ENCODE measurements at regions not wholly inside any gene's neighbourhood (a gene's known extent, or its start where the extent isn't known, plus 50 kb on each side); places are given as distances from the start of the nearest gene placed in this dataset.

- H3K9me3 ChIP-seq (ENCODE audit: control insufficient read depth, insufficient read depth, low read length): no peaks in the 10 kb centered on the region
- H3K4me3 ChIP-seq (ENCODE audit: low read length): no peak overlapping the region
- TF ChIP-seq EZH2phosphoT487 (IDR thresholded peaks at IDR 0.05; ENCODE audit: borderline replicate concordance, low read length): no peak
- TF ChIP-seq, protein P1, sequence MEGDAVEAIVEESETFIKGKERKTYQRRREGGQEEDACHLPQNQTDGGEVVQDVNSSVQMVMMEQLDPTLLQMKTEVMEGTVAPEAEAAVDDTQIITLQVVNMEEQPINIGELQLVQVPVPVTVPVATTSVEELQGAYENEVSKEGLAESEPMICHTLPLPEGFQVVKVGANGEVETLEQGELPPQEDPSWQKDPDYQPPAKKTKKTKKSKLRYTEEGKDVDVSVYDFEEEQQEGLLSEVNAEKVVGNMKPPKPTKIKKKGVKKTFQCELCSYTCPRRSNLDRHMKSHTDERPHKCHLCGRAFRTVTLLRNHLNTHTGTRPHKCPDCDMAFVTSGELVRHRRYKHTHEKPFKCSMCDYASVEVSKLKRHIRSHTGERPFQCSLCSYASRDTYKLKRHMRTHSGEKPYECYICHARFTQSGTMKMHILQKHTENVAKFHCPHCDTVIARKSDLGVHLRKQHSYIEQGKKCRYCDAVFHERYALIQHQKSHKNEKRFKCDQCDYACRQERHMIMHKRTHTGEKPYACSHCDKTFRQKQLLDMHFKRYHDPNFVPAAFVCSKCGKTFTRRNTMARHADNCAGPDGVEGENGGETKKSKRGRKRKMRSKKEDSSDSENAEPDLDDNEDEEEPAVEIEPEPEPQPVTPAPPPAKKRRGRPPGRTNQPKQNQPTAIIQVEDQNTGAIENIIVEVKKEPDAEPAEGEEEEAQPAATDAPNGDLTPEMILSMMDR (IDR thresholded peaks at IDR 0.05; ENCODE audit: low read depth, low read length, poor library complexity, severe bottlenecking): no peak
- H3K27ac ChIP-seq (ENCODE audit: low read depth, low read length): no peak overlapping the region
- no peaks in the 10 kb centered on the region for H3K36me3 ChIP-seq (ENCODE audit: control insufficient read depth, low read length)
- no peaks in the 10 kb centered on the region for H3K27me3 ChIP-seq (ENCODE audit: control insufficient read depth, low read length)
- H3K4me2 ChIP-seq (ENCODE audit: low read length): no peak overlapping the region
- no peaks in the 10 kb centered on the region for H4K20me1 ChIP-seq (ENCODE audit: control insufficient read depth, insufficient read depth, low read depth, low read length)
- H3K4me1 ChIP-seq (ENCODE audit: control insufficient read depth, low read length): no peaks in the 10 kb centered on the region
- H3K79me2 ChIP-seq (ENCODE audit: control insufficient read depth, low read length): no peaks in the 10 kb centered on the region
- no peaks in the 10 kb centered on the region for H3F3A ChIP-seq (ENCODE audit: control insufficient read depth, insufficient read depth)
- H3K9me2 ChIP-seq (replicated peaks; ENCODE audit: control insufficient read depth, low read length): no peaks in the 10 kb centered on the region
Observed at GRCh38 chr18:55696811-55697210, 108.8 kb upstream of the TCF4 start.

- no peak overlapping the region for H3K27ac ChIP-seq (ENCODE audit: low read depth, low read length)
- no peaks in the 10 kb centered on the region for H3K36me3 ChIP-seq (ENCODE audit: control insufficient read depth, low read length)
- no peak for TF ChIP-seq EZH2phosphoT487 (IDR thresholded peaks at IDR 0.05; ENCODE audit: borderline replicate concordance, low read length)
- TF ChIP-seq, protein P1 (IDR thresholded peaks at IDR 0.05; ENCODE audit: low read depth, low read length, poor library complexity, severe bottlenecking): no peak
- no peaks in the 10 kb centered on the region for H3K79me2 ChIP-seq (ENCODE audit: control insufficient read depth, low read length)
- no peaks in the 10 kb centered on the region for H3K9me2 ChIP-seq (replicated peaks; ENCODE audit: control insufficient read depth, low read length)
- H3K4me2 ChIP-seq (ENCODE audit: low read length): no peak overlapping the region
- no peaks in the 10 kb centered on the region for H3K27me3 ChIP-seq (ENCODE audit: control insufficient read depth, low read length)
- no peak overlapping the region for H3K4me3 ChIP-seq (ENCODE audit: low read length)
- H3F3A ChIP-seq (ENCODE audit: control insufficient read depth, insufficient read depth): no peaks in the 10 kb centered on the region
- H4K20me1 ChIP-seq (ENCODE audit: control insufficient read depth, insufficient read depth, low read depth, low read length): no peaks in the 10 kb centered on the region
- no peaks in the 10 kb centered on the region for H3K4me1 ChIP-seq (ENCODE audit: control insufficient read depth, low read length)
- H3K9me3 ChIP-seq (ENCODE audit: control insufficient read depth, insufficient read depth, low read length): no peaks in the 10 kb centered on the region
Observed at GRCh38 chr18:55695091-55695490, 107.1 kb upstream of the TCF4 start.

DNA sequence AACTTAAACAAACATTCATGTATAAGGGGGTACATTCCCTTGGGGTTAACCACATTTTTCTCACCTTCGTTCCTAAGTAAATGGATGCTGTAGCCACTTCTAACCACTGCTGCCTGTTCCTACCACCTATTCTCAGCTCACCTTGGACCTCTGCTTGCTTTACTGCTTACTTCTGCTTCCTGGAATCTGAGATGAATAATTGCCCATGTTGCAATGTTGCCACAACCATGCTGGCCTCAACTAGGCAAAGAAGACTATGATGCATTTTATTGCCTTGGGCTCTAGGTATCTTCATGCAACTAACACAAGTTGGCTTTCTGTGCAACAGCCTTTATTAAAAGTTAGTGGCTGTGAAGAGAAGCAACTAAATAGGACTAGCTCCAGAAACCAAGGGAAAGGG lies 106.3 kb upstream of the TCF4 start:
- no peaks in the 10 kb centered on the region for H3K9me3 ChIP-seq (ENCODE audit: control insufficient read depth, insufficient read depth, low read length)
- H3F3A ChIP-seq (ENCODE audit: control insufficient read depth, insufficient read depth): no peaks in the 10 kb centered on the region
- no peaks in the 10 kb centered on the region for H3K27me3 ChIP-seq (ENCODE audit: control insufficient read depth, low read length)
- no peaks in the 10 kb centered on the region for H3K36me3 ChIP-seq (ENCODE audit: control insufficient read depth, low read length)
- no peak for TF ChIP-seq EZH2phosphoT487 (IDR thresholded peaks at IDR 0.05; ENCODE audit: borderline replicate concordance, low read length)
- TF ChIP-seq, protein P1 (IDR thresholded peaks at IDR 0.05; ENCODE audit: low read depth, low read length, poor library complexity, severe bottlenecking): no peak
- H3K4me3 ChIP-seq (ENCODE audit: low read length): no peak overlapping the region
- H3K27ac ChIP-seq (ENCODE audit: low read depth, low read length): no peak overlapping the region
- no peak overlapping the region for H3K4me2 ChIP-seq (ENCODE audit: low read length)
- no peaks in the 10 kb centered on the region for H3K79me2 ChIP-seq (ENCODE audit: control insufficient read depth, low read length)
- H4K20me1 ChIP-seq (ENCODE audit: control insufficient read depth, insufficient read depth, low read depth, low read length): no peaks in the 10 kb centered on the region
- no peaks in the 10 kb centered on the region for H3K9me2 ChIP-seq (replicated peaks; ENCODE audit: control insufficient read depth, low read length)
- H3K4me1 ChIP-seq (ENCODE audit: control insufficient read depth, low read length): no peaks in the 10 kb centered on the region

DNA sequence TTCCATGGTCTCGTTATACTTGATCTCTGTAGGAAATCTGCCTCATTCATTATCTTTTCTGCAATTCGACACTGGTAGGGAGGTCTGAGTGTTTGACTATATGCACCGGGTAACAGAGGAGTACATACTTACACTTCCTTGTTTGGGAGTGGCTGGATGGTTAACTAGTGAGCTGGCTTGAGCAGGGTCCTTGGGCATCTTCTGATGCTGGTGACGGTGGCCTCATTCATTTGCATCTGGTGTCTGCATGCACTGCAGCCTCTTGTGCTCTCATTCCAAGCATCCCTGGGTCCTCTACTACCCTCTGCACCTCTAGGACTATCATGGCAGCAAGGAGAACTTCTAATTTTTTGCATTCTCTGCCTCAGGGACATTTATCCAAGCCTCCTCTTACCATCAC lies 100.0 kb upstream of the TCF4 start:
- no peak overlapping the region for H3K27ac ChIP-seq (ENCODE audit: low read depth, low read length)
- no peak overlapping the region for H3K4me3 ChIP-seq (ENCODE audit: low read length)
- TF ChIP-seq, protein P1 (IDR thresholded peaks at IDR 0.05; ENCODE audit: low read depth, low read length, poor library complexity, severe bottlenecking): no peak
- no peak for TF ChIP-seq EZH2phosphoT487 (IDR thresholded peaks at IDR 0.05; ENCODE audit: borderline replicate concordance, low read length)
- H3K36me3 ChIP-seq (ENCODE audit: control insufficient read depth, low read length): no peaks in the 10 kb centered on the region
- H3F3A ChIP-seq (ENCODE audit: control insufficient read depth, insufficient read depth): no peaks in the 10 kb centered on the region
- no peaks in the 10 kb centered on the region for H3K79me2 ChIP-seq (ENCODE audit: control insufficient read depth, low read length)
- H3K27me3 ChIP-seq (ENCODE audit: control insufficient read depth, low read length): no peaks in the 10 kb centered on the region
- H3K4me1 ChIP-seq (ENCODE audit: control insufficient read depth, low read length): no peaks in the 10 kb centered on the region
- H3K4me2 ChIP-seq (ENCODE audit: low read length): no peak overlapping the region
- H3K9me2 ChIP-seq (replicated peaks; ENCODE audit: control insufficient read depth, low read length): no peaks in the 10 kb centered on the region
- no peaks in the 10 kb centered on the region for H3K9me3 ChIP-seq (ENCODE audit: control insufficient read depth, insufficient read depth, low read length)
- H4K20me1 ChIP-seq (ENCODE audit: control insufficient read depth, insufficient read depth, low read depth, low read length): no peaks in the 10 kb centered on the region
